NCI-H2081 (cell line): ENCODE measurements at regions not wholly inside any gene's neighbourhood (a gene's known extent, or its start where the extent isn't known, plus 50 kb on each side); places are given as distances from the start of the nearest gene placed in this dataset.

ENCODE experiments used
- DNase-seq, 2 experiments: peaks; one replicate each; lab custom pipeline; 2025; lab: John Stamatoyannopoulos, UW

DNA sequence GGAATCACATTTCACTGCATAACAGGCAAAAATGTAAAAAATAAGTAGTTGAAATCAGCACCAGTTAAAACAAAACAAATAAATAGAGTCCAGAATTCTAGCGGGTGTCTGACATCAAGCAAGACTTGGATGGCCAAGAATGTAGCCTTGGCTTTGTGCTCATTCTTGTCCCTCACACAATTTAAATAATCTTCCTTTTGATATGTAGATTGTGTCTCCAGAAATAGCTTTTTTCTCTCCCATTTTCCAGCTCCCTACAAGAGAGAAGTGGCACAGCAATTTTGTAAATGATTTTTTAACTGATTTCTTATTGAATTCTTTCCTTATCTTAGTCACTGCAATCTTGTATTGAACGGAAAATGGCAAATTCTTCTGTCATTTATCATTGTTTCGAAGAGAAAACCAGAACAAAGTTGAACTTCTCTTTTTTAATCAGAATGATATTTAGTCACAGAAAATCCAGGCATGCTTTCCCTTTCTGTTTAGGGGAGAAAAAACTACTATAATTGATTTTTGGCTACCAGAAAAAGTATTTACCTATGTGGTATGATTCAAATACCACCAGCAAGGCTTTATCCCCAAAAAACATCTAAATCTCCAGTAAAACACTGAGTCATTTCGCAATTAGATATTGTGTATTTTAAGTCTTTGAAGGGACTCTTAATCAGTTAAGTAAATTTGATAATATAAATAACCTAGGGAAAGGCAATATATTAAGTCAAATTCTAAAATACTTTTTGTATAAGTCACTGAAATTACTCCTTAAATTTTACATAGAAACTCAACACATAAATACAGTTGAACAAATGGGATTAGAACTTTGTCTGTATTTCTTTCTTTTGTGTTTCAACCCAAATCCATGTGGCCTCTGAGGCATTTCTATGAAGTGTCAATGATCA lies 481.7 kb downstream of the GBE1 start:
- DNase-seq: no peak

DNA sequence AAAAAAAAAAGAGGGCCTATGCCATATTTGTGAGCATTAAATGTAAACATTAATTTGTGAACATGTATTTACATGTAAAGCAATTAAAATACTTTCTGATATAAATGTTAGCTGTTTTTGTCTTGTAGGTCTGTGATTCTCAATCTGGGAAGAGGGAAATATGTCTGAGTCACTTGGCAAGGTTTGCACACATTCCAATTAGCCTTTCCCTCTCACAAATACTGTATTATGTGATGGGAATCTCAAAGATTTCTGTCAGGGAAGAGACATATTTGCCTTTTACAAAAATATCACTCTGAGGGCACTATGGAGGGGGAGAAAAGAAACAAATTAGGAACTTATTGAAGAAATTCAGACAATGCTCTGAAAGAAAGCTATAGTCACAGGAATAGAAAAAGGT lies 483.6 kb downstream of the GBE1 start:
- no peak for DNase-seq

DNA sequence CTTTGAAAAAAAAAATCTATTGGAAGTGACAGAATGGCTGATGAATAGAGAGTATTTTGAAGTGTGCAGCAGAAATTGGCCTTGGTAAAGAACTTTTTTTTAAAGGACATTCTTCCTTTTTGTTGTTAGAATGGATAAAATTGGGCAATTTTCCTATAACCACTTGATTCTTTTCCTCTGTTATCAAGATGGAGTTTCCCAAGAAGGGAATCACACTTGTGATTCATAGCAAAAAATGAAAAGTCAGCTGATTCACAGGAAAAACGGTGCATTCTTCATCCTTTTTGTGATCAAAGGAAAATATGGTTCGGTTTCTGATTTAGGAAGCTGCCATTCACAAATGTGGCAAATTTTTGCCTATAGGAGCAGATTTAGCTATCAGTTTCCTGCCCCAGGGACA lies 486.8 kb downstream of the GBE1 start:
- DNase-seq: no peak

DNA sequence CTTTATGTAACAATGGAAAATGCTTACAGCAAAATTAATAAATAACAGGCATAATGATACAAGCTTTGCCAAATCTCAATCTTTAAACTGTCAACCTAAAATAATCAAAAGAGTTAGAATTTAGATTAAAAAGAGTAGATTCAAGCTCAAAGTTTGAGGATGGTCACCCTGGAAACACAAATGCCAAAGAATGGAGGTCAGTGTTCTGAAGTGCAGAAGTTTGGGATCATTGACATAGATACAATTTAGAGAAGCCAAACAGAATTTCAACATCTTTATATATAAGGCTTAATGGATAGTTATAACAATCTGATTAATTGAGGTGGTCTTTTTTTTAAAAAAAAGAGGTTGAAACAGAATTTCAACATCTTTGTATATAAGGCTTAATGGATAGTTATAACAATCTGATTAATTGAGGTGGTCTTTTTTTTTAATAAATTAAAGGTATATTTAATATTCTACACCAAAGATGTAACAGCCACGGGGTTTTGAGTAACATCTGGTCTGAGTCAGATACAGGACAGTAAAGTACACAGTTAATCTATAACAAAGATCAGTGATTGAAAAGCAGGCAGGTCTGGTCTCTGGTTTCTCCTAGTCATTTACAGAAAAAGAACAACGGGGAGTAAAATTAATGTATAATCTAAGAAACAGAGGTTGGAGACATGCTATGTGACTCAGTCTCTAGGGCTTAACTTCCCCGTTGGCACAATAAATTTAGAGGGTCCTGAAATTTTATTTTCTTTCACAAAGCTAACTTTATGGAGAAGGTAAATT lies 490.7 kb downstream of the GBE1 start:
- no peak for DNase-seq

DNA sequence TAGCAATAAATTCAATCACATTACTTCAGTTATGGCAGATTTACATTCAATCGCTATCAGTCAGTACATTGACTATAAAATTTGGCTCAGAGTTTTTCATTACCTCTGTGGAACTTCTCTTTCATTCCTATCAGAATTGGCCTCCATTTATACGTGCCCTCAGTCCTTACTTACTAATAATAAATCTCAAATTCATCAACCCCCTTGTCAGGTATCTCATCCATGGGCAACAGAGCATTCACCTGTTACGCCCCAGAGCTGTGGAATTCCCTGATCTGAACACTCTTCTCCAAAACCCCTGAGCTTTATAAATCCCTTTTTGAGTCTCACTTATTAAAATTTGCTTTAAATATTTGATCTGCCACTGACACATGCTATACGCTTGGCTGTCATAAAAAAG lies 492.9 kb downstream of the GBE1 start:
- no peak for DNase-seq

DNA sequence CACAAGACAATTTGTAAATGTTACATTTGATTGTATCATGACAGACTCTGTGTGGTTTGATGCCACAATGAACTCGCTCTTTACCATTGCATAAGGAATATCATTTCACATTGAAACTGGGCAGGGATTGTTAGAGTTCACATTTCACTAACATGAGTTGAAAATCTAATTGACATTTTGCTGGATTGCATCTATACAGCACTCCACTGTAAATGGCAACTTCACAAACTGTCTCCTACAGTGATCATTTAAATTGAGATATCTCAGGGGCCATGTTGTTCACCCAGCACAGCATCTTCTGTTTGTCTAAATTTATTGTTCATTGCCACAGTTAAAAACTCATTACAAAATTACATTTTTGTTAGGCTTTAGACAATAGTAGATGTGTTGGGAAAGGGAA lies 499.4 kb downstream of the GBE1 start:
- DNase-seq: no peak

DNA sequence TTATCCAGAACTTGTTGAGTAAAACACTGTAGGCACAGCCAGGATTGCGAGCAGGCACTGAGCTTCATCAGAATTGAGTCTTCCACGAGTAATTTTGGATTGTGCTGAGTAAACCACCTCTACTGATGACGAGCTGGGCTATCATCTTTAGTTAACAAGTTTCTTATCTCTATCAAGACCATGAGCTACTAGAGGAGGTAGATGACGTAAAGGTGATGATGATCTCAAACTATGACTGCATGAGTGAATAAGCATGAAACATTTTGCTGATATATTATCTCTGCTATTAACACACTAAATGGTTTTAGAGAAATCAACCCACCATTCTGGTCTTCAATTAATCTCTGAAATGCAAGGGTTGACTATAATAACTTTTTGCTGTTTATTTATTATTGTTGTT lies 506.0 kb downstream of the GBE1 start:
- DNase-seq: no peak

DNA sequence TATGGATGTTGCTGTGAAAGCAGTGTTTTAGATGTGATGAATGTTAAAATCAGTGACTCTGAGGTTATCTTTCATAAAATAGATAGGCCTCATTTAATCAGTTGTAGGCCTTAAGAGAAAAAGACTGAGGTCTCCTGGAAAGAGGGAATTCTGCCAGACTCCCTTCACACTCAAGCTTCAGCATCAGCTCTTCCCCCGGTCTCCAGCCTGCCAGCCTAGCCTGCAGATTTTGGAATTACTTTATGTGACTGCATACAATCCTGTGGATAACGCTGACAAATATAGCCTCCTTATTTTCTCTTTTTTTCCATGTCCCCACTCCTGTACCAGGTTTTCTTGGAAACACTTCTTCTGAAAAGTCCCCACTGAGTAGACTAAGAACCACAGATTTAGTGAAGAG lies 510.3 kb downstream of the GBE1 start:
- no peak for DNase-seq

DNA sequence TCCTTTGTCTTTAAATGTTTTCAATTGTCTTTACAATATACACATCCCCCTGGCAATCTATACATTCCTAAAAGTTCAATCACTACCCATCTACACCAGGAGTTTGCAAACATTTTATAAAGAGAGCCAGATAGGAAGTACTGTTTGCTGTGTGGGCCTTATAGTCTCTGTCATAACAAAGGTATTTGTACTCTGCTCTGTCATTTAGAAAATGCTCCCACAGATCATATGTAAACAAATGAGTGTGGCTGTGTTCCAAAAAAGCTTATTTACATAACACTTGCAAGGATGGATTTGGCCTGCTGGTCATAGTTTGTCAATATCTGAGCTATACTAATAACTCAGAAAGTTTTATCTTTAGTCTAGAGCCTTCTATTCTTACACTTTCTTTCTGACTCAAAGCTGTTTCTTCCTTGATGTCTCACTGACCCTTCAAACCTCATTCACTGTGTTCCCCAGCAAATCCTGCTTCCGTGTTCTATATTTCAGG lies 511.9 kb downstream of the GBE1 start:
- DNase-seq: peak in 1 of 2 experiments; percentile 28

DNA sequence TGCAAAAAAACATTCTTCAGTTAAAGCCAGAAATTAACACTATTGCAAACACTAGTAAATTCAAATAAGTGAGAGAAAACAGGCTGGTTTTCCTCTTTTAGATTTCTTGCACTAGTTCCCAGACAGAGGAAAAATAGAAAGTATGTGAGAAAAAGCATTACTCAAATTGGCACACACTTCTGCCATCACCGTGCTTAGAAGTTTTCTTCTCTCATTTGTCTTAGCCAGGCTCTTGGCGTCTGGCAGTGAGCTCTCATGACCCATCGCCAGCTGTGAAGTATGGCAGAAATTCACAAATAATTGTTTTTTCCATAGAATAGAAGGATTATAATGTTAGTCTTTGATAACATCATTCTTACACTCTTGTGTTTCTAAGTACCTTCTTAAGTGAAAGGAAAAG lies 515.9 kb downstream of the GBE1 start:
- no peak for DNase-seq

DNA sequence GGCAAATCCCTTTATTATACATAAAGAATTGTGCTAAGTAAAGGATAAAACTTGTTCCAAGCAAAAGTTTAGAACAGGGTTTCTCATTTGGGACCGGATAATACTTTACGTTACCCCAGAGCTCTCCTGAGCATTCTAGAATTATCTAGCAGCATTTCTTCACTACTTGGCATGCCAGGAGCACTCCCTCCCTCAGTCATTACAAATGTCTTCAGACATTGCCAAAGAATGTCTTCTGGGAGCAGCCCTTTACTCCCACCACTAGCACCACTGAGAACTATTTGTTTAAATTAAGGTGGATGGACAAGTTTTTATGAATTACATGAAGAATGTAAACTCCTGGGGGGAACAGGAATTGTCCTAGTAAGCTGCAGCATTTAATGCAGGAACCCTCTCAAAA lies 516.4 kb downstream of the GBE1 start:
- DNase-seq: no peak

DNA sequence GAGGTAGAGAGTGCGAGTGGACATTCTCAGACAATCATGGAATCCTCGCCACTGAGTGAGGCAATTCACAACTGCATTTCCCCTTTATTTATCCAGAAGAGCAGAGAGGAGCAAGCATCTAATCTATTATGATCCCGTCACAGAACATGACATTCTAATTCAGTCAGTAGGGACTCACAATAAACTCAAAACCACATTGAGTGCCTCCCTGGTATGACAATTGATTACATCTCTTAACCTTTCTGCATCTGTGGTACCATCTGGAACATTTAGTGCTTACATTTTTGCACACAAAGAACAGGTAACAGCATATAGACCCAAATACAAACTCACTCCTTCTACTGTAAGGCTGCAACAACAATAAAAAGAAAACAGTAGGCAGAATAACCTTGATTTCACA lies 517.2 kb downstream of the GBE1 start:
- no peak for DNase-seq

DNA sequence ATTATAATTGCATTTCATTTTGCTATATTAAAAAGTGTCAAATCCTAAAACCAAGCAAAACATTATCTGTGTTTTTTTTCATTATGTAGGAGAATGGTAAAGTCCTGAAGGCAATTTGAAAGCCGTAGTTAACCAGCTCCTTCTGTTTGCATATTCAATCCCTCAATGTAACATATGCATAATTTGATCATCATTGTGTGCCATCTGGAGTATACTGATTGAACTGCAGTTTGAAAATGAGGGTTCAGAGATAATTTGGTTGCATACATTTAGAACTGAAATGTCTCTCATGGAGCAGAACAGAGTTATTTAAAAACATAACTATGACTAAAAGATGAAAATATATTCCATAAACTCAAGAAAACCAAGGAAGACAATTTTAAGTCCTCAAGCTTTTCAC lies 518.6 kb downstream of the GBE1 start:
- DNase-seq: peak in 1 of 2 experiments; percentile 39

DNA sequence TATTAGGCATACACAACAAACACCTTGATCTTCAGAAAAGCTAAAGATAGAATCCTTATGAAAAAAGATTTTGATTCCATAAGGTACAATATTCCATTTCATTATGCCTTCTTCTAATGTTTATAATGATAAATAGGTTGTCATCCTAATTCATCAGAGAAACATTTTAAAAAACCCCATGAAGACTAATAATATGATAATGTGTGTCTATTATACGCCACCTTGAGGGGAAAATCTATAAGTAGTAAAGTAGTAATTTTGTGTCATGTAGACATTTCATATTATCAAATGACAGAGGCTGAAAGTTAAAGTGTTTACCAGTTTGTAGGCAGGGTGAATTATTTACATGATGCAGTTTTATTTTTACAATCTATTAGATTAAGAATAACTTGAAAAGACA lies 524.3 kb downstream of the GBE1 start:
- DNase-seq: no peak

DNA sequence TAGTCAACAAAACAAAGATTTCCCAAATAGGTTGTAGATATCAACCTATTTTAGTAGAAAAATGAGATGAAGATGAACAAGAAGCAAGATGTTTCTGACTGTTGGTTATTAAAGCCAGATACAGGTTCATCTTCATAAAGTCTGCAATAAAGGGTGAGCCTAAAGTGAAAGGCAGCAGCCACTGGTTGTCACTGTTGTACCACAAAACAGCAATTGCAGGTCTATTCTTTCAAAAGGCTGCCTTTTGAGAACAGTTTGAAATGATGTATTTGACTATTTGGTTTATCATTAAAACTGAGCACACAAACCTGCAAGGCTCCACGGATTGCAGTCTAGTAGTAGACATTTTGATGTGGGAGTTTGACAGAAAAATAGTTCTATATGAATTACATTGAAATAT lies 543.4 kb downstream of the GBE1 start:
- DNase-seq: peak; percentile 3 to 21

DNA sequence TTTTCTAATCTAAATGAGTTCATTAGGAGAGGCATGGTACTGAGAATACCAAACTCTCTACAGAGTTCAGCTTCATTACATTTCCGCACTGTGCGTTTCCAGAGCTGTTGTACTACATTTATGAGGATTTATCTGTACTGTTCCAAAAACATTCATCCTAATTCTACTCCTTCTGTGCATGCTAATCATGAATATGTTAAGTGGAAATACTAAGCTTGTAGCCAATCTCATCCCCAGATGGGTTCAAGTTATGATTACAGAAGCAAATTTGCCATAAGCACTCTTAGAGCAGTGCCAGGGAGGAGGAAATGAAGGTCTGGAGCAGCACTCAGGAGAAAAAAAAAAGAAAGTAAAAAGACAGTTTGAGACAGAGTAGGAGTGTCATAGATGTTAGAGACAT lies 544.3 kb downstream of the GBE1 start:
- DNase-seq: no peak

DNA sequence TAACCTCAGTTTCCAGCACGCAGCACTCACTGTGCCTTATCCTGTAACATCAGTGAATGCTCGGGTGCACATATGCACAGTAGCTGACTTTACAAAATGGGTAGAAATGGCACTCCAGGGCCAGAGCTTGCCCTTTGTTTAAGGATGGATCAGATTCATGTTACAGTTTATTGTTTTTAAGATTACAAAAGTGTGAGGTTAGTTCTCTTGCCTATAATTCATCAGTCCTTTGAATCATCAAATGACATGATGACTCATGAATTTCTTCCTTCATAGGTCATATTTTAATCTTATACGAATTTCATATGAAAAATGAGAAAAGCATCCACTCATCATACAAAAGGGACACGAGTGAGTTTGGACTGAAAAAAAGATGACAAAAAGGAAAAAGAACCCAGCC lies 545.3 kb downstream of the GBE1 start:
- DNase-seq: no peak

DNA sequence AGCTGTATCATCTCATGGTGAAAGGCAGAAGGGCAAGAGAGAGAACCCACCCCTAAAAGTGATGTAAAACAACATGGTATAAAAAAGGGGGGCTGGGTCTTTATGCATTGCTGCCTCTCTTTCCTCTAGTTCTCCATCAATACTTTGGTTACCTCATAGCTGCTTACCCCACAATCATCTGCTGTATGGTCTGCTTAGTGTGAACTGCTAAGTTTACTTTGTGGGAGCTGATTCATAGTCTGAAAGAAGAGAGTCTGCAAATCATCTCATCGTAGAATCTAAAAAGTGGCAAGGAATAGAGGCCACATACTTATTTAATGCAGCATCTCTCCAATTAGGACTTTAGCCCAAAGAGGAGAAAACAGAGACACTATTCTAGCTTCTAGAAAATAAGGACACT lies 546.8 kb downstream of the GBE1 start:
- no peak for DNase-seq

DNA sequence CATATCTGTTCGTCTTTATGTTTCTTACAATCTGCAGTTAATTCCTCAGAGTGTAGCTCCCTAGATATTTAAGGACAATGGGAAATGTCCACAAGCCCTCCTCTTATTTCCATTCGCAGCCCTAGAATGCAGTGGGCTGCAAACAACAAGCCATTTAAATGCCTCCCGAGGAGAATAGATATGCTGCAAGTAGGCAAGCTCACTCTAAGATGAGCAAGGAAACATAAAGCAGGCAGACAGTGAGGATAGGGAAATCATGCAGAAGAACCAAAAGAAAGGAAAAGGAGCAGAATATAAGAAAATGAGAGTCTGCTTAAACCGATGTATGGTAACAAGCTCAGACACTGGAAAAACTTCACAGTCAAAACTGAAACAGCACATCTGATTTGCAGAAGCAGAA lies 561.9 kb downstream of the GBE1 start:
- DNase-seq: no peak

DNA sequence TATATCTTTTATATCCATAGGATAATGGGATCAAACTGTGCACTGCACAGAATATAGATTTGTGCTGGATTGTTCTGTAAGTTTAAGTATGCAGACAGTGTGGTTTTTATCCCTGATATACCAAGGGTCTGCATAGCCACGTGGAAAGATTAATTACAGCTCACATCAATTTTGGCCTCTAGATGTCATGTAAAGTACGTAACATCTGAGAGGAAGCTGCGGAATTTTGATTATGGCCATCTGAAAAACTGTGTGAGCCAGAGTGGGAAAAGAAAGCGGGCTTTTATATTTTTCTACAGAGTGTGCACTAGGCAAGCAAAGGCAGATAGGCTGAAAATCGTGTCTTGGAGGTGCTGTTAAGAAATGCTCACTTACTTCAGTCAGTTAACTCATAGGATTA lies 562.7 kb downstream of the GBE1 start:
- DNase-seq: no peak

DNA sequence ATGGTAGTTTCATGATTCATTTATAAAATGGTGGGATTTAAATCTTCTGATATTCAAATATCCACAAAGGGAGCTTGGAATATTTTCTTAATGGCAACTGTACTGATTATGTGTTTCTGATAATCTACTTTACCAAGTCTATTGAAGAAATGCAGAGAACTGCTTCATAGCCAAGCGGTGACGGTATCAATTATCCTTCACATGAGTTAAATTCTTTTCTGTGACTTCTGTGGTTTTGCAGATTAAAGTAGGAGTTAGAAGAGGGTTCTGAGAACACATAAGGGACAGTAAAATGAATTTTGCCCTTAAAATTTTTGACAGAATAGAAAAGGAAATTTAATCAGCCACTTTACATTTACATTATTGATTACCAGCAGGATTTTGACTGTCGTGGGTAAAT lies 563.2 kb downstream of the GBE1 start:
- no peak for DNase-seq

DNA sequence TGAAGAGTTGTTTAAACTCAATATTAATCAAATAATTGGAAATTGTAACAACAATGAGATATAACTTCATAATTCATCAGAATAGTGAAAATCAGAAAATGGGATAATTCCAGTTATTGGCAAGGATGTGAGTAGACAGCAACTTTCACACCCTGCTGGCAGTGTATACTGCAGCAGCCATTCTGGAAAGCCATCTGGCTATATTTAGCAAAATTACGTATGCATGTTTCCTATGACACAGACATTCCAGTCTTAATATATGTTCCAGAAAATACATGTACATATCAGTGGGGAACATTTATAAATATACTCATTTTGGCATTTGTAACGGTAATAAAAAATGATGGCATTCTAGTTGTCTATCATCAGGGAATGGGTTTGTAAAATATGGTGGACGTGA lies 564.1 kb downstream of the GBE1 start:
- DNase-seq: no peak

DNA sequence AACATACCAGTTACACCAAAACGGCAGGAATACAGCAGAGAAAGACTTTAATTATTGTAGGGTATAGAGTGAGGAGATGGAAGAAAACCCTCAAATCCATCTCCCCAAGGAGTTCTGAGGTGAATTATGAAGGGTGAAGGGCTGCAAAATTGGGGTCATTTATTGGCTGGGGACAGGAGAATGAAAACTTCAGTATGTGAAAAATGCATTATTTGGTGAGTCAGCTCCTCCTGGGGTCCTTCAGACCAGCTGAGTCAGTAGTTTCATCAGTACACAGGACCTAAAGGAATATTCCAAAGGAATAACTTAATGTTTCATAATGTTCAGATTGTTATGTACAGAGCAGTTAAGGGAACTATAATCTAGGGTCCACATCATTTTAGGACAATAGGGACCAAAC lies 566.0 kb downstream of the GBE1 start:
- no peak for DNase-seq
